HL-60/S4 treated with retinoic acid at 250 ng/mL for 4 days and 3 days (cell line): ENCODE measurements at regions not wholly inside any gene's neighbourhood (a gene's known extent, or its start where the extent isn't known, plus 50 kb on each side); places are given as distances from the start of the nearest gene placed in this dataset.

Source experiments
- in situ Hi-C: fragments of 300-500 bp; cut with MboI; formaldehyde crosslinking; loops from 2 replicates; pipeline ENCODE4 v1.7.0; 2022; ENCODE audit warnings: low sequenced_read_pairs

DNA sequence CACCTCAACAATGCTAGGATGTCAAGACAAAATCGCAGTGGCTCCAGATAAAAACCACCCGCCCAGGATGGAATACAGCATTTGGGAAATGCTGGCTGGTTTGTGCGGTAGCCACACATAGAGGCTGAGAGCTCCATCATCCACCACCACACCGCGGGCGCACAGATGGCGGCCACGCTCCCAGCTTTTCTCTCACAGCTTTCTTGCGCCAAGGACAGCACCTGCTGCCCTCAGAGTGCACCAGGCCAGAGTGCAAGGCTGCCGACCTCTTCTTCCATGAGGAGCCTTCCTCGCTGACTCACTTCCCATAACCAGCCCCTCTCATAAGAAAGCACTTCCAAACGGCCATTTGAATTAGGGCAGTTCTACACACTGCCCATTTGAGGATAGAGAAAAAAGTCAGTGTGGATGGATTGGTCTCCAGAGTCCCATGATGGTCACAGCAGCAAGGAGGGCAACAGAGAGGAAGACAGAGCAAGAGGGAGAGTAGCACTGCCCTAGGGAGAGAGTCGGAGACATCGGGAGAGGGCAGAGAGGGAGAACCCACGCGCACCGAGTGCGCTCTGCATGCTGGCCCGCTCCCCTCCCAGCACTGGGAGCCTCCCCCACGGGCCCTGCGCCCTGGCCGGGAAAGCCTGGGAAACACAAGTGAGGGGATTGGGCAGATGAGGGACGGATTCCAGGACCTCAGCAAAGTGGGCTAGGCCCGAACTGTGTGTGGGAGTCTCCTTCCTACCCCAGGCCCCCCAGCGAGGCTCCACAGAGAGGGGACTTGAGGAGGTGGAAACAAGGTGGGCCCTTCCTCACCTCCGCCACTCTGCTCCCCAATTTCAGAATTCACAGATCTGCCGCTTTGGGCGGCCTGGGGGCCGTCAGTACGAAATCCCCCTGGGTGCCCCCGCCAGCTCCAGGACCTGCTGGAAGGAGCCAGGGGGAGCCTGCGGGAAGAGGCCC is 156.9 kb downstream of the USP12 start:
- in situ Hi-C loops: no loop called here

DNA sequence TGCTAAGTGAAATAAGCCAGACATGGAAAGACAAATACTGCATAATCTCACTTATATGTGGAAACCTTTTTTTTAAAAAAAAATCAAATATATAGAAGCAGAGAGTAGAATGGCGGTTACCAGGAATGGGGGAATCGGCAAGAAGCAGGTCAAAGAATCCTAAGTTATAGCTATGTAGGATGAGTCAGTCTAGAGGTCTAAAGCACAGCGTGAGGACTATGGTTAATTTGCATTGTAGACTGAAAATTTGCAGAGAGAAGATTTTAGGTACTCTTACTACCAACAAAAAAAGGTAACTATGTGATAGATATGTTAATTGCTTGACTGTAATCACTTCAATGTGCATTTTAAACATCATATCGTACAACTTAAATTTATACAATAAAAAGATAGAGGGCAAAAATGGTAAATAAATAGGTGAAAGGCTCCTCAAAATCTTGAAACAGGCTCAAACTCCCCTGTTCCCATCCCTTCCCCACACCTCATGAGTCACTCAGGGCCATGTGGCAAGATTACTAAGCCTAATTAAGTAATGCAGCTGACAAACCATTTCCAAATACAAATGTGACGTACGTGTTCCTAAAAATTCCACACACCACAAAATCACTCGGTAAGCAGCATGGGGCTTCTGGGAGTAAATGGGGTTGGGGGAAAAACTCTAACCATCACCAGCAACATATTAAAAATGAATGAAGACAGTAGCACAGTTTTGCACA is 159.0 kb downstream of the USP12 start:
- in situ Hi-C loops: no loop called here

DNA sequence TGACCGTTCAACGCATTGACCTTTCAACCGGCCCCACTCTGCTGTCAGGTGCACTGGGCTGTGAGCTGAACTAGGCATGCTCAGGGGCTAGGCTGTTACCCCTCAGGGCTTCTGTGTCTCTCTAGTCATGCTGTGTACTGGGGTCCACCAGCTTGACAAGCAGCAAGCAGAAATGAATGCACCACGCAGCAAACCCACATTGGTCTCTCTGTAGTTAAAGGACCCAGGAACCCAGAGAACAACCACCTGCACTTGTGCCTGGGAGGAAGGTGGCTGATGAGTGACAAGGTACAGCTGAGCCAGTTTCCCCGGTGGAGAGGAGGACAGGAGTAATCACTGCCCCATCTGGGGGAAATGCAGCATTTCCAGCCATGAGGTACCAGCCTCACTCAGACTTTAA is 159.9 kb downstream of the USP12 start:
- in situ Hi-C loops: no loop called here

DNA sequence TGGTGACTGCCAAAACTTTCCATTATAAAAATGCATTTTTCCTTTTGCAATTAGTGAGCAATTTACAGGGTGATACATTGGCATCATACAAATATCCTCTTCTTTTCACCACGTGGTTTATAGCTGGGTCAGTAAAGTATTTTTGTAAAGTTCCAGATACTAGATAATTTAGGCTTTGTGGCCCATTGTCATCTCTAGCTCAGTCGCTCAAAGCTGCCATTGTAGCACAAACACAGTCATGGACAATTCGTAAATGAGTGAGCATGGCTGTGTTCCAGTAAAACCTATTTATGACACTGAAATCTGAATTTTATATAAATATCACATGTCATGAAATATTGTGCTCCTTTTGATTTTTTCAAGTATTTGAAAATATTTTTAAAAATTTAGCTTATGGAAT is 162.9 kb downstream of the USP12 start:
- in situ Hi-C loops: no loop called here

DNA sequence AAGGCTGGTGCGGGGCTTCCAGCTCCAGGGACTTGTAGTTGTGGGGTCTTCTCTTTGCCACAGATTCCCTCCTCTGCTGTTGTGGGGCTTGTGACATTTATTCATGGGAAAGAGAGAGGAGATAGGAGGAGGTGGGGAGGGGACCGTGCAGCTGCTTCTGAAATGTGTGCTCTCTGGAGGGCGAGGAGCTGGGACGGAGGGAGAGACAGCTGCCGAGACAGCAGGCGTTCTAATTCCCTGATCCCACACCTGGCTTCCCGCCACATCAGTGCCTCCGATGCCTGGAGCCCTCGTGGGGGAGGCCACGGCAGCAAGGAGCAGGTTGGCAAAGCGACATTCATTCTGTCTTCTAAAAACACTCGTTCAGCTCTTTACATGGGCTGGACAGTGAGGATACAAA is 164.4 kb downstream of the USP12 start:
- in situ Hi-C loops: no loop called here

DNA sequence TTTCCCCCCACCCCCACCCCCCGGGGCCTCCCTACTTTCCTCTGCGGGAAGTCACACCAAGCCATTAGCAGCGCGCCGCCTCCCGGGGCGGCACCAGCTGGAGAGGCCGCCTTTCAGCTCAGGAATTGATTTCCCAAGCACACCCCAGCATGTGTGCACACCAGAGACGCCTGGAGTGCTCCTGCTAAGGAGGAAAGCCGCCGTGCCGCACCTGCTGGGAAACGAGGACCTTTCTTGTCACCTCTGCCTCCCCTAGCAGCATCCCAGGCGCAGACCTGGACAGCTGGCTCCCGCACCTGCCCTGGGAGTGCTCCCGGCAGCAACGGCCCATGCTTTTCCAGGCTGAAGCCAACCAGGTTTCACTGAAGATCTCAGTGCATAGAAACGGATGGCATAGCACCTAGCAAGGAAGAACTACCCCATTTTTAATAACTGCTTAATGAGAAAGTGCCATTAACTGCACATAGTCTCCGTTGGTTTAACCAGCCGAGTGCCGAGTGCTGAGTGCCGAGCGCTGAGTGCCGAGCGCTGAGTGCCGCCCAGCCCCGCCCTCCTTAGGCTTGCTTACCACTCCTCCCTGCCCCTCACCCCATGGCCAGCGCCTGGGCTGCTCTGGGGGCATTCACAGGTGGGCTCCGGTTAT is 165.0 kb downstream of the USP12 start:
- in situ Hi-C loops: no loop called here

DNA sequence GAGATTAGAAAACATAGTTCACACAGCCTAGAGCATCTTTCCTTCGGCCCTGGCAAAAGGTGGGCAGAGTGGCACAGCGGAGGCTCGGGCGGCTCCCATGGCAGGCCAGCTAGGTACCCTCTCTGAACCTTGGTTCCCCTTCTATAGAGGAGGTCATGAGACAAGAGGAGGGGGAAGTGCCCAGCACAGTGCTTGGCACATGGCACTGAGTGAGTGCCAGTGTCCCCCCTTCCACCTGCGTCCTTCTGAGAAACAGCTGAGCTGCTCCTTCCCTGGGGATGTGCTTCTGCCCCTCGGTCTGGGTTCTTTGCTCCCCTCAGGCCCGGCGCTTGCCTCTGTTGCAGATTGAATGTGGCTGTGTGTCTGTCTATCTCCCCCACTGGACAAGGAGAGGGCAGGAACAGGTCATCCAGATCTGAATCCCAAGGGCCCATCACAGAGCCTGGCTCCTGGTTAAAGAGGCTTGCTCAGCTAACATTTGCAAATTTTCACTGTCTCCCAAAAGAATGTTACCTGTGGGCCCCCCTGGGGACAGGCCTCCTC is 165.6 kb downstream of the USP12 start:
- in situ Hi-C loops: no loop called here

DNA sequence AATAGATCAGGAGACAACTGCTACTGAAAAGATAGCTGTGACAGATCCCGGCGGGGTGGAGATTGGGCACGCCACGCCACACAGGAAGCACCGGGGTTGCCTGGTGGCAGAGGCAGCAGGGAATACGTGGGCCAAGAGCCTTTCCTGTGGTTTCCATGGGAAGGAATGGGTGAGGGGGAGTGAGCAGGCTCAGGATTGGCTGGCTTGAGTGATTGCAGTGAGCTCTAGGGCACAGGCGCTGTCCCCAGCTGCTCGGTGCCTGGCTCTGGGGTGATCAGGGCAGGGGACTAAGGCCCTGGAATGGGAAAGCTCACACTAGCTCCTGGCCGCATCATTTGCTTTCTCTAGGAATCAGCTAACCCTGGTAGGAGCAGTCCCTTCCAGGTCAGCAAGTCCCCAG is 166.1 kb downstream of the USP12 start:
- in situ Hi-C loops: no loop called here

DNA sequence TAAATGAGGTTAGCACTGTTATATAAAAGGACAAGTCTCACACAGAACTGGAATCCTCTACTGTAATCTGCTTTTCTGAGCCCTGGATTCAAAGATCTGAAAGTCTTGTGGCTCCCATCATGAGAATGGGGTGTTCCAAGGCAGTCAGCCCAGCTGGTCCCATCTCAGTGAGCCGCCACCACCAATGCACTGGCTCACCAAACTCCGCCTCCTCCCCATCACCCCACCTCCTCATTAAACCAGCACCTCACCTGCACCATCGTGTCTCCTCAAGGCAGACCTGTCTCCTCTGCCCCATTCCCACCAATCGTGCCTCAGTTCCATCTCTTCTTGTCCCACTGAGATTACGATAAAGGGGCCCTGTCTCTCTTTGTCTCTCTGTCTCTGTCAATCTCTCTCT is 166.7 kb downstream of the USP12 start:
- in situ Hi-C loops: no loop called here

DNA sequence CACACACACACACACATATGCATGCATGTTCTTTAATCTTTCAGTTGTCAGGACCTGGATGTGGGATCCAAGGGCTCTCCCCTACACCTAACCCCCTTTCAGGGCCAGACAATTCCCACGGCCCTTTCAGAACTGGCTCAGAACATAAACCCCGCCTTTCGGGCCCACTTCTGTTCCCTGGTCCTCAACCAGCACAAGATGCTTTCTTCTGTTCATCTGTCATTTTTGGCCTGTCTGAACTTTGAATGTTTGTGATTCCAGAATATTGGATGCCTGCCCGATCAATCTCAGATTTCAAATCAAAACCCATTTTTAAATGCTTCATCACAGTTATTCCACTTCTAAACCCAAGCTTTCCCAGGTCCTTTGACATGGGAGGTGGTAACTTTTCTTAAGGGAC is 167.3 kb downstream of the USP12 start:
- in situ Hi-C loops: no loop called here

DNA sequence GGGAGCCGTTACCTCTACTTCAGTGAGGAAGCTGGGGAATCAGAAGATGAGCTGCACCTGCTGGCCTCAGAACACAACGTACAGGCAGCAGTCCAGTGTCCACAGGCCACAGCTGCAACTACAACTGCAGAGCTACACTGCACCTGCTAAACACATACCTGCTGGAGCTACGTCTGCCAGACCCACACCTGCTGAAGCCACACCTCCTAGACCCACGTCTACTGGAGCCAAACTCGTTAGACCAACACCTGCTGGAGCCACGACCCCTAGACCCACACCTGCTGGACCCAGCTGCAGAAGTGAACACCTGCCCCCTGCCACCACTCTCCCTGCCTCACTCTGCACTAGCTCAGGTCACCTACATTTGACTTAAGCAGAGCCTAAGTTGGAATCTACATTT is 169.9 kb downstream of the USP12 start:
- in situ Hi-C loops: no loop called here

DNA sequence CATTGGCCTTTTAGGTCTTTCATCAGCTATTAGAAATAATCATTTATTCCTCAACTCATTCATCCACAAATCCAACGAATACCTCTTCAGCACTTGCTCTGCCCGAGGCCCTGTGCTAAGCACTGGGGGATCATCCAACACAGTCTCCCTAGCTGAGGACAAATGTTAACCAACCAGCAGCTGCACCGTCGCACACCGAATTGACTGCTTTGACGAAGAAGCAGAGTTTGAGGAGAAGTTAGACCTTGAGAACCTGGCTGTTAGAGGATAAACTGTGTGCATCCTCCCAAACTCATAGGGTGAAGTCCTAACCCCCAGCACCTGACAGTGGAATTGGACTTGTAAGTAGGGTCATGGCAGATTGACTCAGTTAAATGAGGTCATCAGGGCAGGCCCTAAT is 170.9 kb downstream of the USP12 start:
- in situ Hi-C loops: no loop called here

DNA sequence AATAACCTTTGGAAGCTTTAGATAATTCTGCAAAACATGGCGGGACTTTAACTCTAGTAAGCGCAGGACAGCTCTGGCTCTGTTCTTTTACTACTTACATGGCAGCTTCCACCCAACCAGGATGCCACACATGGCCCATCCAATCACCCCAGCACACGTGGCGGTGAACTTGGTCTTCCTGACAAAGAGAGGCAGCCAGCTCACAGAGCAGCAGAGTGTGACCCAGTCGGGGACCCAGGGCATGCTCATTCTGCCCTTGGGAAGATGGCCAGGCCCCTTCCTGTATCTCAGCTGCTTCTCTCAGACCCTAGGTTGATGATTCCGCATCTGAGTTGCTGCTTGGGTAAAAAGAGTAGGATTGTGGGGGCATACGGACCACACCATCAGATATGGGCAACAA is 172.1 kb downstream of the USP12 start:
- in situ Hi-C loops: loop anchor here (25.0 kb wide), 1 partner anchor 363 kb away; no protein-coding TSS in a partner anchor

DNA sequence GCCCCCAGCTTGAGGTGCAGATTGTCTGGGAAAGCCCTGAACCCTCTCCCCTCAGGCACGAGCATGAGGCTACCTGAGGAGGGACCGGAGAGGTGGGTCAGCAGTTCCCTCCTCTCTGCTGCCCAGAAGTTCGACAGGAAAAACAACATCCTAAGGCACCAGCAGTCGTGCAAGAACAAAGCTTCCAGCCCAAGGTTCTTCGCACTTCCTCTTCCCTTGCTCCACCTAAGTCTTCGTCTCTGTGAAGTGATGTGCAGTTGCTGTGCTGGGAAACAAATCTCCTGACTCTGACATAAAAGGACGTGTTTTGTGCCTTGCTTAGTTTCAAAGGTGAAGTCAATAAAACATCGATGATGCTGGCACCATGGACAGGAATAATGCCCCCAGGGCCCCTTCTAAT is 173.3 kb downstream of the USP12 start:
- in situ Hi-C loops: loop anchor here (25.0 kb wide), 1 partner anchor 364 kb away; no protein-coding TSS in a partner anchor

DNA sequence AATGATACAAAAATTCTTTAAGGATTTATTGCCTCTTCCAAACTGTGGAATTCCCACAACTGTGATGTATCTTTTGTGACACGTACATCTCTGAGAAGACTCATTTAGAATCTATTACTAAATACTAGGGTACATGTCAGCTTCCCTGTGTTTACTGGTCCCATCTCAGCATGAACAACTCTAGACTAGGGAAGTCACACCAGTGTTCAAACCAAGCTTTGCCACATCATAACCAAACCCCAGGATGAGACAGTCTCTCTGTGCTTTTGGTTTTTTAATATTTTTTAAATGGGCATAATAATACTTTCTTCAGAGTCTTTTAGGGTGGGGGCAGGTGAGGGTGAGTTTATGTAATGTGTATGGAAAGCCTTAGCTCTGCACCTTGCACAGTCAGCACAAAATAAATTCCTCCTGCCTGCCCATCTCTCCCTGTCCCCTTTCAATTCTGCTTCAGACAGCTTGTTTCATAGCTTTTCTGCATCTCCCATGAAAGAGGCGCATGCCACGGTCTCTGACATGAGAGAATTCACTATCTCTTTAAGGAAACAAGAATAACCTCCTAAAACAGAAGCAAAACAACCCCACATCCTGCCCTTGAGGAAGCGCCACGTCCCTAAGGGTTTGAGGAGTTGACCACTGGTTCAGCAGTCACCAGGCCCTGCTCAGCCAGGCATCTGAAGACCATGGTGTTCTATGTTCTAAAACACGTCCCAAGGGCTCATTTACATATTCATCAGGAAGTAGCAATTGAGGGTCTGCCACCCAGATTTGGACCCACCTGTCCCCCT is 174.5 kb downstream of the USP12 start:
- in situ Hi-C loops: loop anchor here (25.0 kb wide), 1 partner anchor 365 kb away; no protein-coding TSS in a partner anchor

DNA sequence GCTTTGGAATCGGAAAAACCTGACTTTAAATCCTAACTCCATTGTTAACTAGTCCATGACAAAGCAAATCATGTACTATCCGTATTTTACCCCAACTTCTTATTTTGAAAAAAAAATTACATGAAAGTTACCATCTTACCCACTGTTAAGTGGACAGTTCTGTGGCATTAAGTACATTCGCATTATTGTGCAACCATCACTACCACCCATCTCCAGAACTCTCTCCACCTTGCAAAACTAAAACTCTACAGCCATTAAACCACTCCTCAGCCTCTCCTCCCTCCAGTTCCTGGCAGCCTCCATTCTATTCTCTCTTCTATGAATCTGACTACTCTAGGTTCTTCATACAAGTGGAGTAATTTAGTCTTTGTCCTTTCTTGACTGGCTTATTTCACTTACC is 176.5 kb downstream of the USP12 start:
- in situ Hi-C loops: loop anchor here (25.0 kb wide), 1 partner anchor 367 kb away; no protein-coding TSS in a partner anchor

DNA sequence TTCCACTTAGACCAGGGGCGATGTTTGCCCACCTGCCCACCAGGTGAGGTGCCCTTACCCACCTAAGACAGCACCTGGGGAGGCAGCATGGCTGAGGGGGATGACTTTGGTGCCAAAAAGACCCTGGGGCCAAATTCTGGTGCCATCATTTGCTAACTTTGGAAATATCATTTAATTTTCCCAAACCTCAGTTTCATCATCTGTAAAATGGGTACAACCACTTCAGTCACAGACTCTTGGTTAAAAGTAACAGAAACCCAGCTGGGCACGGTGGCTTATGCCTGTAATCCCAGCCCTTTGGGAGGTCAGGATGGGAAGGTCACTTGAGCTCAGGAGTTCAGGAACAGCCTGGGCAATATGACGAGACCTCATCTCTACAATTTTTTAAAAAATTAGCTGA is 177.8 kb downstream of the USP12 start:
- in situ Hi-C loops: loop anchor here (25.0 kb wide), 1 partner anchor 369 kb away; no protein-coding TSS in a partner anchor

DNA sequence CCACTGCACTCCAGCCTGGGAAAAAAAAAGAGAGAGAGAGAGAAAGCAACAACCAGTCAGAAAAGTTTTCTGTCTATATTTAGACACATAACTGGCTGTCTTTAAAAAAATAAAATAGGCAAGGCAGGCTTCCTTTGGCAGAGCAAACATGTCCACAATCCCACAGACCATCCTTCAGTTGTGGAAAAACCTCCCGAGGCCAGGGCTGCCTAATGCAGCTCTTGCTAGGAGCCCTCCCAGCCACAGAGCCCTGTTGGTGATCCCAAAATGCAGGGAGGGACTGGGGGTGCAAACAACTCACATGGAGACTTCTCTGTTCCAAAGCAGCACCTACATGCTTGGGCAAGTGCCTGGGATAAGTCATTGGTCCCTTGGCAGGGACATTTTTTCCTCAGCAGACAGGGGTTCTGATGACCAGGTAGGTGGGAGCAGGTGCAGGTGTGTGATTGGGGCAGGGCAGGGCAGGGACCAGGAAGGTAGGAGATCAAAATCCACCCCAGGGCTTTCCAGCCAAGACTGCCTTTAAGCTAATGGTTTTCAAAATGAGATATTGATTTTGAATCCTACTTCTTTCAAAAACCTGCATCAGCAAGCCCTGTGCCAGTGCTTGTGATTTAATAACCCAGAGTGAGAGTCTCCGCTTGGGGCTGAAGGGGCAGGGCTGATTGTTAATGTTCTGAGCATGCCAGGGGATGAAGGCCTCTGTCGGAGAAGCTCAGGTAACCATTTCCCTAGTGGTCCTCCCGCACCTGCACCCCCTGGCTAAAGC is 178.5 kb downstream of the USP12 start:
- in situ Hi-C loops: loop anchor here (25.0 kb wide), 1 partner anchor 369 kb away; no protein-coding TSS in a partner anchor

DNA sequence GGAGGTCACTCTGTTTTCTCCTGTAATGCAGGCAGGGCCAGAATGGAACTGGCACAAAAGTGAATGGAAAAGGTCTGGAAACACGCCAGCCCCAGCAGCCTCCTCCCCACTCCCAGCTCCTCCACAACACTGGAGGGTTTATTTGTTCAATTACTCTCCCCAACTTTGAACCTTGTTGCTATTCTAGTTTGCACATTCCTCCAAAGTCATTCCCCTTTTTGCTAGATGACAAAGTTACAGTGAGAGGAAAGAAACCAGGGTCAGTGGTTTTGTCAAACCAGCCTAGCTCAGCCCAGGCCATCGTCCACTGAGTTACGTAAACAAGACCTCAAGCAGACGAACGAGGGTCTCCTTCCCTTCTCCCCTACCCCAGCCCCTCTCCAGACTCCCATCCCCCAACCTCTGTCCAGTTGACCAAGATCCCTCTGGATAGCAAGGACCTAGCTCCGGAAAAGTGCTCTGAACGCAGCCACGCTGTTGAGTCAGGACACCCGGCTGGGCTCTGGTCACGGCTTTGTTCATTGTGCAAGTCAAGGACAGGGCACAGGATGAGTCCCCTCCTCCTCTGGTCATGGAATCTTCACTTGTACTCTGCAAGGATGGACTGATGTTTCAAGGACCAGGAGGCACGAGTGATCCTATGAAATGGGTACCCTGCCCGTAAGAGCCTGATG is 180.0 kb downstream of the USP12 start:
- in situ Hi-C loops: loop anchor here (25.0 kb wide), 1 partner anchor 371 kb away; no protein-coding TSS in a partner anchor
